Stomach (tissue), 8 donors: ENCODE measurements at regions not wholly inside any gene's neighbourhood (a gene's known extent, or its start where the extent isn't known, plus 50 kb on each side); places are given as distances from the start of the nearest gene placed in this dataset.
A peak's percentile ranks its signal among the peaks of the same experiment; 100 is the strongest.

Experiments used
- DNase-seq, 2 donors: peaks; one replicate each; pipeline versions ENCODE4 v3.0.0 to v3.0.0-alpha.2; 2013 to 2019
- H3K27ac ChIP-seq, 5 donors: fragments of 200-600 bp in 4 of 5; sonication (generic) in 4 of 5; one replicate each; pipeline ENCODE4 v1.5.1; 2013 to 2019; ENCODE audit warnings: mild to moderate bottlenecking in 1 of 5, moderate library complexity in 1 of 5
- H3K27me3 ChIP-seq, 3 donors: fragments of 200-600 bp; sonication (generic); one replicate each; pipeline ENCODE4 v1.5.1; 2017 to 2019; ENCODE audit warnings: mixed run types in 1 of 3
- H3K36me3 ChIP-seq, 4 donors: fragments of 200-600 bp; sonication (generic); 1 replicate in 3 of 4; 2 replicates in 1 of 4; pipeline ENCODE4 v1.5.1; 2016 to 2019
- H3K4me1 ChIP-seq, 4 donors: fragments of 200-600 bp; sonication (generic); one replicate each; pipeline ENCODE4 v1.5.1; 2016 to 2019
- H3K4me3 ChIP-seq, 4 donors: fragments of 200-600 bp; sonication (generic) in 3 of 4; one replicate each; pipeline ENCODE4 v1.5.1; 2016 to 2019; ENCODE audit warnings: mild to moderate bottlenecking in 1 of 4
- H3K9me3 ChIP-seq, 4 donors: fragments of 200-600 bp; sonication (generic); one replicate each; pipeline ENCODE4 v1.5.1; 2016 to 2019
- EP300 ChIP-seq: sonication (generic); formaldehyde crosslinking; IDR thresholded peaks from one replicate; pipeline ENCODE4 v1.6.1; 2017; ENCODE audit warnings: antibody characterized with exemption
- POLR2A ChIP-seq, 4 donors: fragments of 450-650 bp; IDR thresholded peaks; one replicate each; pipeline ENCODE4 v1.6.1; 2016; ENCODE audit warnings: antibody characterized with exemption in 4 of 4, control low read depth in 2 of 4, mild to moderate bottlenecking in 1 of 4, moderate library complexity in 1 of 4
- POLR2AphosphoS5 ChIP-seq, 3 donors: sonication (generic); formaldehyde crosslinking; IDR thresholded peaks; one replicate each; pipeline ENCODE4 v1.6.1; 2016; ENCODE audit warnings: antibody characterized with exemption in 3 of 3
- WGBS, 5 donors: extraction: QIAGEN DNeasy Blood & Tissue Kit in 3 of 5; methylation state at CpG; one replicate each; pipeline versions ENCODE4 v1.1.5 to v1.1.7; 2013 to 2018; 5-methylcytosine and 5-hydroxymethylcytosine counted together
- intact Hi-C: fragments of 100-400 bp; cut with DNase I; formaldehyde crosslinking; loops from one replicate; pipeline ENCODE4 v1.15.1; 2023; ENCODE audit warnings: low total_unique reads
- TF ChIP-seq, protein P1 (sequence below), 7 experiments: fragments of 450-650 bp in 4 of 7; fragments of 200-600 bp in 3 of 7; sonication (generic) in 3 of 7; IDR thresholded peaks; one replicate each; pipeline ENCODE4 v1.5.1; 2016 to 2019; ENCODE audit warnings: antibody characterized with exemption in 7 of 7, control low read depth in 2 of 7, mild to moderate bottlenecking in 1 of 7
- donor health status: healthy with polysubstance abuse.
- donor health status: Bipolar disorder and iron deficiency.
- donor health status: healthy.

GRCh38 chr4:130238121-130238520 is 1142.2 kb downstream of the C4orf33 start:
- DNase-seq, result no peak

DNA sequence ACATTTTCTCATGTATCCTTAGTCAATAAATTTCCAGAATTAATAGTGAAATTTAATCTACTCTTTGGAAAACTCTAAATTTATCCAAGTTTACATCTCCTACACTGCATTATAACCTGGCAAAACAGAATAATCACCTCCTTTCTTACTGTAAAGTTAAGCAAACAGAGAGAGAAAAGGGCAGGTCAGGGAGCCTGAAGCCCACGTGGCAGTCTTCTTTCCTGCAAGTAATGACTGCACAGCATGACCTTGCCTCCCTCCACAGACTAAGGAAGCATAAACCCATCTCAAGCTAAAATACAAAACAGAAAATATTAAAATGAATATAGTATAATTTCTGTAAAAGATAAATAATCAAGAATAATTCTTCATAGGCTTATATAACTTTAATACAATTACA is 1153.0 kb downstream of the C4orf33 start:
- H3K9me3 ChIP-seq, result peaks cover 0 to 7% (median 0%) of the 10 kb centered on the region in 4 donors
- 9 to 25% (median 16%) methylated on average over 1 of the region's 1 CpG for WGBS, 5 donors
- intact Hi-C loops, result no loop called here
- peak in 1 of 2 donors; percentile 13 for DNase-seq
- H3K27ac ChIP-seq, result no peak overlapping the region
- H3K36me3 ChIP-seq, result no peaks in the 10 kb centered on the region
- no peak overlapping the region for H3K4me3 ChIP-seq
- H3K27me3 ChIP-seq, result no peaks in the 10 kb centered on the region
- TF ChIP-seq EP300 (no peak), POLR2AphosphoS5 (IDR thresholded peaks at IDR 0.05) (no peak), POLR2A (IDR thresholded peaks at IDR 0.05) (no peak)
- TF ChIP-seq, protein P1, sequence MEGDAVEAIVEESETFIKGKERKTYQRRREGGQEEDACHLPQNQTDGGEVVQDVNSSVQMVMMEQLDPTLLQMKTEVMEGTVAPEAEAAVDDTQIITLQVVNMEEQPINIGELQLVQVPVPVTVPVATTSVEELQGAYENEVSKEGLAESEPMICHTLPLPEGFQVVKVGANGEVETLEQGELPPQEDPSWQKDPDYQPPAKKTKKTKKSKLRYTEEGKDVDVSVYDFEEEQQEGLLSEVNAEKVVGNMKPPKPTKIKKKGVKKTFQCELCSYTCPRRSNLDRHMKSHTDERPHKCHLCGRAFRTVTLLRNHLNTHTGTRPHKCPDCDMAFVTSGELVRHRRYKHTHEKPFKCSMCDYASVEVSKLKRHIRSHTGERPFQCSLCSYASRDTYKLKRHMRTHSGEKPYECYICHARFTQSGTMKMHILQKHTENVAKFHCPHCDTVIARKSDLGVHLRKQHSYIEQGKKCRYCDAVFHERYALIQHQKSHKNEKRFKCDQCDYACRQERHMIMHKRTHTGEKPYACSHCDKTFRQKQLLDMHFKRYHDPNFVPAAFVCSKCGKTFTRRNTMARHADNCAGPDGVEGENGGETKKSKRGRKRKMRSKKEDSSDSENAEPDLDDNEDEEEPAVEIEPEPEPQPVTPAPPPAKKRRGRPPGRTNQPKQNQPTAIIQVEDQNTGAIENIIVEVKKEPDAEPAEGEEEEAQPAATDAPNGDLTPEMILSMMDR (IDR thresholded peaks at IDR 0.05), result no peak
- H3K4me1 ChIP-seq, result no peaks in the 10 kb centered on the region

More at GRCh38 chr4:130238121-130238520, 1142.2 kb downstream of the C4orf33 start:
- no peak overlapping the region for H3K27ac ChIP-seq
- TF ChIP-seq, protein P1 (IDR thresholded peaks at IDR 0.05), result no peak
- no peak for TF ChIP-seq POLR2A (IDR thresholded peaks at IDR 0.05)
- no peak for TF ChIP-seq POLR2AphosphoS5 (IDR thresholded peaks at IDR 0.05)
- TF ChIP-seq EP300, result no peak
- H3K36me3 ChIP-seq, result no peaks in the 10 kb centered on the region
- no peaks in the 10 kb centered on the region for H3K4me1 ChIP-seq
- H3K9me3 ChIP-seq, result no peaks in the 10 kb centered on the region
- no peak overlapping the region for H3K4me3 ChIP-seq
- WGBS, 5 donors, result 23 to 33% (median 25%) methylated on average over 3 of the region's 3 CpGs
- intact Hi-C loops, result no loop called here
- H3K27me3 ChIP-seq, result no peaks in the 10 kb centered on the region

DNA sequence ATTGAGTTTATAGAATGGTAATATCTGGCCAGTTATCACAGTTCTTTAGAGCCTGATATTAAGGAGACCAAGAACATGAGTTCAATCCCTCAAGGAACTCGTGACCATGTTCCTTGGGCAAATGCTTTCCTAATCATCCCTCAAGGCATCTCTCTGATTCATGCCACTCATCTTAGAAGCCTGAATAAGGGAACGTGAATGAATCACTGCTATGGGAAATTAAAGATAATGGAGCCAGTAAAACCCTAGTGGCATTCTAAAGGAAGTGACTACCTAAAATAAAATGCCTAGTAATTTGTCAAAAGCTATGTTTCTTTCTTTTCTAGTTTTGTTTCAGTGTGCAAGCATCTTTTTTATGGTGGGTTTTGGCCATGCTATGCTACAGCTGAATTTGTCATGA is 1161.3 kb downstream of the C4orf33 start:
- H3K9me3 ChIP-seq, result no peaks in the 10 kb centered on the region
- 22 to 43% (median 37%) methylated on average over 2 of the region's 2 CpGs for WGBS, 5 donors
- DNase-seq, result no peak
- no peaks in the 10 kb centered on the region for H3K36me3 ChIP-seq
- no peak overlapping the region for H3K4me3 ChIP-seq
- no peaks in the 10 kb centered on the region for H3K4me1 ChIP-seq
- no peak overlapping the region for H3K27ac ChIP-seq
- intact Hi-C loops, result no loop called here
- H3K27me3 ChIP-seq, result no peaks in the 10 kb centered on the region
- TF ChIP-seq EP300 (no peak), POLR2A (IDR thresholded peaks at IDR 0.05) (no peak), POLR2AphosphoS5 (IDR thresholded peaks at IDR 0.05) (no peak)
- TF ChIP-seq, protein P1 (IDR thresholded peaks at IDR 0.05), result no peak

DNA sequence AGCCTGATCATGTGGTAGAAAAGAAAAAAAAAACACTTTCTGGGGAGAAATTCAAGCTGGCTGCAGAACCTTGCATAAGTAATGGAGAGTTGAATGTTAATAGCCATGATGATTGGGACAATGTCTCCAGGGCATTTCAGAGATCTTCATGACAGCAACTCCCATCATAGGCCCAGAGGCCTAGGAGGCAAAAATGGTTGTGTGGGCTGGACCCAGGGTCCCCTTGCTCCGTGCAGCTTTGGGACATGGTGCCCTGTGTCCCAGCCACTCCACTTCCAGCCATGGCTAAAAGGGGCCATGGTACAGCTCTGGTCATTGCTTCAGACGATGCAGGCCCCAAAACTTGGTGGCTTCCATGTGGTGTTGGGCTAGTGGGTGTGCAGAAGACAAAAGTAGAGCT is 1170.9 kb downstream of the C4orf33 start:
- TF ChIP-seq EP300 (no peak), POLR2A (IDR thresholded peaks at IDR 0.05) (no peak), POLR2AphosphoS5 (IDR thresholded peaks at IDR 0.05) (no peak)
- TF ChIP-seq, protein P1 (IDR thresholded peaks at IDR 0.05), result no peak
- no peak overlapping the region for H3K27ac ChIP-seq
- intact Hi-C loops, result no loop called here
- WGBS, 5 donors, result 50 to 79% (median 58%) methylated on average over 2 of the region's 2 CpGs
- H3K9me3 ChIP-seq, result peaks cover 0 to 13% (median 10%) of the 10 kb centered on the region in 4 donors
- DNase-seq, result no peak
- no peaks in the 10 kb centered on the region for H3K27me3 ChIP-seq
- no peak overlapping the region for H3K4me3 ChIP-seq
- H3K36me3 ChIP-seq, result no peaks in the 10 kb centered on the region
- H3K4me1 ChIP-seq, result no peaks in the 10 kb centered on the region
